ENCODE measurements at regions not wholly inside any gene's neighbourhood (a gene's known extent, or its start where the extent isn't known, plus 50 kb on each side); places are given as distances from the start of the nearest gene placed in this dataset.

DNA sequence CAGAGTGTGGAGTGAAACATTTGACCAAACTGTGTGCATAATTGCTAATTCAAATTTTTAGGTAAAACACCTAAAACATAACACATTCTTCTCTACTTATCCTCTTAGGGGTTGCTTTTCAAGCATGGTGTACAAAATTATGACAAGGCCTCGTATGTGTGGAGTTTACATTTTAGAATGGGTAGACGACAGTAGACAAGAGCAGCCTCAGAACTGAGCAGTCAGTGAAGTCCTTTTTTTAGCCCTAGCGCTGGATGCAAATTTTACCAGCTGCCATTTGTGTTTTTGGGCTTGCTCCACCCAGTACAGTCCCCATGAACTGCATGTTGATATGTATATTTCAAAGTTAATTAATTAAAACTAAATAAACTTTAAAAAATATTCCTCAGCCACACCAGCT is 64.7 kb upstream of the TOP3B start:
- H3K4me3 Mint-ChIP-seq, result no peak overlapping the region
- no peak for DNase-seq
- H3K27ac Mint-ChIP-seq, result no peak overlapping the region
- intact Hi-C loops (cut with micrococcal nuclease), result no loop called here
- H3K36me3 Mint-ChIP-seq, result no peaks in the 10 kb centered on the region
- ChIA-PET CTCF (interaction anchor here (2.5 kb wide), 1 partner anchor 14 kb away, joined by 8 read pairs; no protein-coding TSS in a partner anchor), POLR2A (no interaction called here)
- H3K27me3 Mint-ChIP-seq, result peaks cover 18% of the 10 kb centered on the region
- H3K9me3 Mint-ChIP-seq, result no peaks in the 10 kb centered on the region
- no peaks in the 10 kb centered on the region for H3K4me1 Mint-ChIP-seq (ENCODE audit: low read depth)

DNA sequence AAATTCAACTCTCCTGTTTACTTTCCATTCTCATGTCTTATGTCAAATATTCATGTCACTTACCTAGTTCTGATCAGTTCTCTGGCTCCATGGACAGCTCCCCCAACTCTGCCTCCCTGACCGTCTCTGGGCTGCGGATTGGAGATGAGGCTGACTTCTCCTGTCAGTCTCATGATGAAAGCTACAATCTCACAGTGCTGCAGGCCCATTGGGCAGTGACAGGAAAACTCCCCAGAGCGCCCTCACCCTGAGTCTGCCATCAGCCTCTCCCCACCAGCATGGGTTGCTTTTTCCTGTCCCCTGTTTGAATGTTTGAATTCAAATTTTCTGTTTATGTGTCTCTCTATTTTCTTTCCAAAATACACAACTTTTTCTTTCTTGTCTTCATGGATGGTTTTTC is 63.8 kb upstream of the TOP3B start:
- H3K36me3 Mint-ChIP-seq, result no peaks in the 10 kb centered on the region
- ChIA-PET CTCF (no interaction called here), POLR2A (no interaction called here)
- no peak overlapping the region for H3K27ac Mint-ChIP-seq
- H3K4me3 Mint-ChIP-seq, result no peak overlapping the region
- no peaks in the 10 kb centered on the region for H3K4me1 Mint-ChIP-seq (ENCODE audit: low read depth)
- H3K9me3 Mint-ChIP-seq, result no peaks in the 10 kb centered on the region
- peaks cover 14% of the 10 kb centered on the region for H3K27me3 Mint-ChIP-seq
- no peak for DNase-seq
- intact Hi-C loops (cut with micrococcal nuclease), result no loop called here

DNA sequence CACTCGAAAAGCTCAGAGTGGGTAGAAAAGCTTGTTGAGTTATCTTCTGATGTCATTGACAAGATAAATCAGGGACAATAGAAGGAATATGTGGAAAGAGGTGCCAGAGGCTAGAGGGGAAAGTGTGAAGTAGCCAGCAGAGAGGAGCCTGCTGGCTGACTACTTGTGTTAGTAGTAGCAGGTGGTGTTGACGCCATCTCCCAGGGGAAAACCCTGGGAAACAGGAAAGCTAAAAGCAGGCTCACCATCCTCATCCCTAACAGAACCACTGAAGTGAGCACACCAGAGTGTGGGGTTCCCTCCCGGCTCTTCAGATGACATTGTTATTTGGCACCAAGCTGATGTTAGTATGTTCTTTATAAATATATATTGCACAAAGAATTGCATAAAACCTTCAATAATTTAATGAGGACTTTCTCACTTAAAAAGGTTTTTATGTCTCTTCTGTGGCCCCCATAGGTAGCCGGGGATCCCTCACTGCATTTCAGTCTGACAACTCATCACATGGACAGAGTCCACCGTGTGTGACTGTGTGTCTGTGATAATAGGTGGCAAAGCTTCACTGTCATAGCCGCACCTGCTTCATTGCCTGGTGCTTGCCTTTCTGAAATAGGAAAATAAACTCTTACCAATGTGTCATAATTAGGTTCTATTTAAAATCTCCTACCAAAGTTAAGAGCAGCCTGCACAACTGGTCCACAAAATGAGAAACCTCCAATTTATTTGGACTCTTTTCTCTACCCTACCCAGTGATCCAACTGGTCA is 63.2 kb upstream of the TOP3B start:
- ChIA-PET CTCF (no interaction called here), POLR2A (no interaction called here)
- intact Hi-C loops (cut with micrococcal nuclease), result no loop called here
- H3K9me3 Mint-ChIP-seq, result no peaks in the 10 kb centered on the region
- DNase-seq, result no peak
- no peaks in the 10 kb centered on the region for H3K36me3 Mint-ChIP-seq
- no peak overlapping the region for H3K4me3 Mint-ChIP-seq
- no peaks in the 10 kb centered on the region for H3K4me1 Mint-ChIP-seq (ENCODE audit: low read depth)
- H3K27ac Mint-ChIP-seq, result no peak overlapping the region
- H3K27me3 Mint-ChIP-seq, result peaks cover 11% of the 10 kb centered on the region

DNA sequence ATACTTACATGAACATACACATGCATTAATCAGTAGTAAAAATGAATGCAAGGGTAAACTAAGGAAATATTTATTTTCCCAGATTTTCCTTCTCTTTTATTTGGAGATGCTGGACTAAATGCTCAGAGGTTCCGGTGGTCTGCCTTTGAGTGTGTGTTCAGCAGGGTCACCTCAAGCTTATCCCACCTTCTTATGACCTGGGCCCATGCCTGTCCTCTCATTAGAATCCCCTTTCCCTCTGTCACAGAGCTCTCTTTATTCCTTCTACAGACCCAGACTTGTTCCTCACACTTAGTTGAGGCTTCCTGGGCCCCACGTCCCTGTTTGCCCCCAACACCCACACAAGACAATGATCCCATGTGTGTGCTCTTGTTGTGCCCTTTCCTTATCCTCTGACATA is 61.6 kb upstream of the TOP3B start:
- no peaks in the 10 kb centered on the region for H3K9me3 Mint-ChIP-seq

DNA sequence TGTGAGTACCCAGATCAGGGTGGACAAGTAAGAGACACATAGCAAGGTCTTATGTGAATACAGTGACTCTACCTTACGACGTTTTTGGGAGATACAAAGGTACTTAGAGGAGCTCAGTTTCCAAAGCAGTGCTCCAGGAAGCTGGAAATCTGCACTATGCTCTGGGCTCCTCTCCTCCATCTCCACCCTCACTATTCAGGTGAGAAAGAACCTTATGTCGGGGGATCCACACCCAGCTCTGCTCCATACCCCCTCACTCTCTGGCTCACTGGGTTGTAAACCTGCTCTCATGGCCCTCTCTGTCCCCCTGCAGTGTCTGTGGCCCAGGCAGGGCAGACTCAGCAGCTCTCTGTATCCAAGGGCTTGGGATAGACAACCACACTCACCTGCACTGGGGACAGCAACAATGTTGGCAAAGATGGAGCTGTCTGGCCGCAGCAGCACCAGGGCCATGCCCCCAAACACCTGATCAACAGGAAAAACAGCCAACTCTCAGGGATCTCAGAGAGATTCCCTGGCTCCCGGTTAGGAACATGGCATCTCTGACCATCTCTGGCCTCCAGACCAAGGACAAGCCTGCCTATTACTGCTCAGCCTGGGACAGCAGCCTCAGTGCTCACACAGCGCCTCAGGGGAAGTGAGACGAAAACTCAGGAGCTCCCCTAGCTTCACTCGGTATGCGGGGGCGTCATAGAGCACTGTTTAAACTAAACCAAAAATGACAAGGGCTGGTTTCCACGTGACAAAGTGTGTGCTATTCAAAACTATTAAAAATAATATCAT is 60.9 kb upstream of the TOP3B start:
- Mint-ChIP-seq H3K4me3 (no peak overlapping the region), H3K27me3 (peaks cover 9% of the 10 kb centered on the region), H3K9me3 (no peaks in the 10 kb centered on the region), H3K4me1 (ENCODE audit: low read depth) (no peaks in the 10 kb centered on the region), H3K36me3 (no peaks in the 10 kb centered on the region), H3K27ac (no peak overlapping the region)
- ChIA-PET CTCF (interaction anchor here (0.6 to 1.3 kb wide), 4 partner anchors 18 to 419 kb away, joined by 3 to 4 read pairs (median 3); no protein-coding TSS in a partner anchor), POLR2A (no interaction called here)
- DNase-seq, result no peak
- intact Hi-C loops (cut with micrococcal nuclease), result no loop called here

More for the DNA sequence above, 61.6 kb upstream of the TOP3B start:
- intact Hi-C loops (cut with micrococcal nuclease), result no loop called here
- Mint-ChIP-seq H3K36me3 (no peaks in the 10 kb centered on the region), H3K4me3 (no peak overlapping the region), H3K4me1 (ENCODE audit: low read depth) (no peaks in the 10 kb centered on the region), H3K27ac (no peak overlapping the region), H3K27me3 (peaks cover 10% of the 10 kb centered on the region)
- POLR2A ChIA-PET, result no interaction called here
- CTCF ChIA-PET, result interaction anchor here (1.0 to 1.3 kb wide), 2 partner anchors 17 to 72 kb away, joined by 3 to 4 read pairs; no protein-coding TSS in a partner anchor
- DNase-seq, result no peak

DNA sequence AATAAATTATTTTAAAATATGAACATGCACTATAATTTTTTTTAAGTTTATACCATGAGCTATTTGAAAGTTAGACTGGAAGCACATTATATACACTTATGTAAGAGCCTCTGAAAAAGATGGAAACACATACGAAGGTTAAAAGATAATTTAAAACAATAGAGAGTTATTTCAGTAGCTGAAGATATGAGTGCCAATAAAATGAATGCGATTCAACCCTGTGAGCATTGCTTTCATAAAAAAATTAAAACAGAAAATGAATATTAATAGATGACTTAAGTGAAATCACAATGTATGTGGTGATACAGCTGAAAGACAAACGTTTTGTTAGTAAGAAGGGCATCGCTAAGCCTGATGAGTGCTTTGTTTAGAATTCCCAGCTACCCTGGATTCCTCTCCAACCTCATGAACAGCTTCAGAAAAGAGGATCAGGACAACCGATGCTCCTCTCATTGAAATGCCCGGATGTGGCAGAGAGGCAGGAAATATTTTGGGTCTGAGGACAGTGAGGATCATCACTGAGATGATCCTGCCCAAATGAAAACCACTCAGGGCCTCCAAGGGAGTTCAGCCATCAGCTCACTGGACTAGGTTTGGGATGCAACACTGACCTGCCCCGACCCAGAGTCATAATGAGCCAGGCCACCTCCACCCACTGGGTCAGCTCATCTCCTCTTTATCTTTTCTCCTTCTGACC is 60.2 kb upstream of the TOP3B start:
- Mint-ChIP-seq H3K27me3 (peaks cover 7% of the 10 kb centered on the region), H3K27ac (no peak overlapping the region), H3K9me3 (no peaks in the 10 kb centered on the region), H3K36me3 (no peaks in the 10 kb centered on the region), H3K4me3 (no peak overlapping the region), H3K4me1 (ENCODE audit: low read depth) (no peaks in the 10 kb centered on the region)
- POLR2A ChIA-PET, result no interaction called here
- CTCF ChIA-PET, result interaction anchor here (0.6 to 1.3 kb wide), 4 partner anchors 14 to 157 kb away, joined by 3 to 4 read pairs (median 3); no protein-coding TSS in a partner anchor
- intact Hi-C loops (cut with micrococcal nuclease), result no loop called here
- DNase-seq, result no peak

DNA sequence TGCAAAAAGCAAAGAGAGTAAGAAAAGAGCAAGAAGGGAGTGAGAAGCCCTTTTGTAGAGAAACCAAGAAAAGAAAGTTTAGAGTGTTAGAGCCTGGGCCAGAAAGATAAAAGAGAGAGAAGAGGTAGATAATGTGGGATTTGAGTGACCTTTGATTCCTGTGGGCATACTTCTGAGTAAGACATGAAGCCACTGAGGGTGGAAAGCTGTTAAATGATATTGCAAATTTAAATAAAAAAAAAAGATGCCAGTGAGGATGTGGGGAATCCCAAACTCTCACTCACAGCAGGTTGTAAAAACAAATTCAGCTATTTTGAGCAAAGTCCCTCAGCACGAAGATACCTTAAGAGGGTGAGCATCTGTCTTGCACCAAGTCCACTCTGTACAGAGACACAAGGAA is 59.4 kb upstream of the TOP3B start:
- no peak for DNase-seq
- ChIA-PET CTCF (interaction anchor here (0.6 to 1.0 kb wide), 2 partner anchors 15 to 19 kb away, joined by 3 read pairs; no protein-coding TSS in a partner anchor), POLR2A (no interaction called here)
- no peaks in the 10 kb centered on the region for H3K4me1 Mint-ChIP-seq (ENCODE audit: low read depth)
- H3K27ac Mint-ChIP-seq, result no peak overlapping the region
- no peaks in the 10 kb centered on the region for H3K9me3 Mint-ChIP-seq
- no peak overlapping the region for H3K4me3 Mint-ChIP-seq
- H3K27me3 Mint-ChIP-seq, result peaks cover 4% of the 10 kb centered on the region
- intact Hi-C loops (cut with micrococcal nuclease), result no loop called here
- no peaks in the 10 kb centered on the region for H3K36me3 Mint-ChIP-seq

DNA sequence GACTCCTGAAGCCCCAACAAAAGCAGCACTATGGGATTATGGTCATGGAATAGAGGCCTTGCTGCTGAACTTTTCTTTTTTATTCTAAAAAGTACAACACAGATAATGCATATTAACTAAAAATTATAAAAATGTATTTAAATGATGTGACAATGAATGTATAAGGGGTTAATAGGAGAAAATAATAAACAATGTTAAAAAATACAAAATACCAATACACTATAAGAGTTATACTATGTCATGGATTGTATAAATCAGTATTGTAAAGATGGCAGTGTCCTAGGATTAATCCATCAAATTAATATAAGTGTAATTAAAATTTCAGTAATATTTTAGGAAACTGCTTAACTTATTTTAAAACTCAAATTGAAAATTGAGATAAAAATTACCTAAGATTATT is 58.3 kb upstream of the TOP3B start:
- DNase-seq, result no peak
- intact Hi-C loops (cut with micrococcal nuclease), result no loop called here
- POLR2A ChIA-PET, result no interaction called here
- no peaks in the 10 kb centered on the region for H3K36me3 Mint-ChIP-seq
- CTCF ChIA-PET, result interaction anchor here (0.7 kb wide), 1 partner anchor 20 kb away, joined by 3 read pairs; no protein-coding TSS in a partner anchor
- no peaks in the 10 kb centered on the region for H3K4me1 Mint-ChIP-seq (ENCODE audit: low read depth)
- no peak overlapping the region for H3K27ac Mint-ChIP-seq
- peaks cover 2% of the 10 kb centered on the region for H3K27me3 Mint-ChIP-seq
- no peak overlapping the region for H3K4me3 Mint-ChIP-seq
- no peaks in the 10 kb centered on the region for H3K9me3 Mint-ChIP-seq

DNA sequence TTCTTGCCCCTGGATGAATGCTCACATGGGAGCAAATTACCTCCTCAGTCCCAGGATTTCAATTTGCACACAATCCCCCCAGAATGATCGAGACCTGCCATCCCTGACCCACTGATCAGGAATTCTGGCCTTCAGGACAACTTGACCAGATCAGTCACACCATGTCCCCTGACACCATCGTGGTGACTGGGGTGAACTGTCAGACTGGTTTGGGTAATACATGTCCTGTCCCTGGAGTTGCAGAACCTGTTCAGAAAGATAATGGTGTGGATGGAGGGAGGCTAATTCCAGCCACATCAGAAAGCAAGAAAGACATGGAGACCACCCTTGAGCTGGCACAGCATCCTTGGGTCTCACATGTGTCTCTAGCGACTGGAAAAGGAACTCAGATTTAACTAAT is 57.9 kb upstream of the TOP3B start:
- H3K27ac Mint-ChIP-seq, result no peak overlapping the region
- ChIA-PET CTCF (interaction anchor here (0.7 kb wide), 1 partner anchor 20 kb away, joined by 3 read pairs; no protein-coding TSS in a partner anchor), POLR2A (no interaction called here)
- no peaks in the 10 kb centered on the region for H3K36me3 Mint-ChIP-seq
- DNase-seq, result no peak
- intact Hi-C loops (cut with micrococcal nuclease), result no loop called here
- H3K4me1 Mint-ChIP-seq (ENCODE audit: low read depth), result no peaks in the 10 kb centered on the region
- H3K4me3 Mint-ChIP-seq, result no peak overlapping the region
- no peaks in the 10 kb centered on the region for H3K9me3 Mint-ChIP-seq
- peaks cover 2% of the 10 kb centered on the region for H3K27me3 Mint-ChIP-seq

DNA sequence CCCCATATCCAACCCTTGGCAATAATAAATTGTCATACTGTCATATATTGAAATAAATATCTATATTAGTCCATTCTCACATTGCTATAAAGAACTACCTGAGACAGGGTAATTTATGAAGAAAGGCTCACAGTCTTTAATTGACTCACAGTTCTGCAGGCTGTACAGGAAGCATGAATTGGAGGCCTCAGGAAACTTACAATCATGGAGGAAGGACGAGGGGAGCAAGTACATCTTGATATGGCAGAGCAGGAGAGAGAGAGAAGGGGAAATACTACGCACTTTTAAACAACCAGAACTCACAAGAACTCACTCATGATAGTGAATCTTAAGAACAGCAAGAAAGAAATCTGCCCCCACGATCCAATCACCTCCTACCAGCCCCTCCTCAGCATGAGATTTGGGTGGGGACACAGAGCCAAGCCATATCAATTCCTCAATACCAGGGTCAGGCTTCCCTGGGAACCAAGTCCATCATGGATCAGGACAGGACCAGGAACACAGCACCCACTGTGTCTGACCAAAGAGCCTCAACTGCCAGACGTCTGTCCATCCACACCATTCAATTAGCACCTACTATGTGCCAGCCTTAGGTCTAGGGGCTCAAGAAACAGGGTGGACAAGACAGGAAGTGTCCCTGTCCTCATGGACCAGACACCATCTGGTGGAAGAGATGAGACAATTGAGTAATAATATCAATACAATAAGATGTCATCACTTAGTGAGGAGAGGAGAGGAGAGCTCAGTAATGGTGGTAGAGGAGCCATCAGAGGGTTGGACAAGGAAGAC is 56.9 kb upstream of the TOP3B start:
- POLR2A ChIA-PET, result no interaction called here
- H3K4me3 Mint-ChIP-seq, result no peak overlapping the region
- H3K27me3 Mint-ChIP-seq, result peaks cover 2% of the 10 kb centered on the region
- no peak for DNase-seq
- H3K9me3 Mint-ChIP-seq, result no peaks in the 10 kb centered on the region
- CTCF ChIA-PET, result no interaction called here
- no peak overlapping the region for H3K27ac Mint-ChIP-seq
- H3K4me1 Mint-ChIP-seq (ENCODE audit: low read depth), result no peaks in the 10 kb centered on the region
- no peaks in the 10 kb centered on the region for H3K36me3 Mint-ChIP-seq
- intact Hi-C loops (cut with micrococcal nuclease), result no loop called here

DNA sequence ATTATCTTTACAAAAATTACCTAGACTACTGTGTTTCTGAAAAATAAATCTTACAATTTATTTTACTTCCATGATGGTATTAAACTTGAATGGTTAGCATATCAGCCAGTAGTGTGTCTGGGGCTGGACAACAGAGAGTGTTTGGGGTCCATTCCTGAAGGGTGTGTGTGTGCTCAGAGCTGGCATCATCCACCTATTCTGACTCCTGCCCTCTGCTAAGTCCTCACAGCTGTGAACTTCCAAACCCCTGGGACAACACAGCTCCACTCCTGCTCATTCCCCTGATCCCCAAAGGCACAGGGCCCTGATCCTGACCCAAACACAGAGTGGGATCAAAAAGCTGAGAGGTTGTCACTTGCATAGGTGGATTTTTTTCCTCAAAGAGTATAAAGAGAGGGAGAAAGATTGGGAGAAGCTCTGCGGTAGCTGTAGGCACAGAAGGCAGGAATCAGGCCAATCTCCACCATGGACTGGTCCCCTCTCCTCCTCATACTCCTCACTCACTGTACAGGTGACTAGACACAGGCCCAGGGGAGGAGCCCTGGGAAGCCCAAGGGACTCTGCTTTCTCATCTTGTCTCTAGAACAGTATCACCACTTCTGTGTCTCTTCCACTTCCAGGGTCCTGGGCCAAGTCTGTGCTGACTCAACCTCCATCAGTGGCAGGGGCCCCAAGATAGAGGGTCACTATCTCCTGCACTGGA is 55.7 kb upstream of the TOP3B start:
- Mint-ChIP-seq H3K9me3 (no peaks in the 10 kb centered on the region), H3K27ac (no peak overlapping the region), H3K4me3 (no peak overlapping the region), H3K4me1 (ENCODE audit: low read depth) (no peaks in the 10 kb centered on the region), H3K27me3 (peaks cover 3% of the 10 kb centered on the region), H3K36me3 (no peaks in the 10 kb centered on the region)
- no peak for DNase-seq
- CTCF ChIA-PET, result interaction anchor here (0.6 to 1.2 kb wide), 2 partner anchors 22 to 66 kb away, joined by 3 to 4 read pairs; no protein-coding TSS in a partner anchor
- POLR2A ChIA-PET, result no interaction called here
- intact Hi-C loops (cut with micrococcal nuclease), result no loop called here
